HepG2 (cell line): ENCODE measurements at regions not wholly inside any gene's neighbourhood (a gene's known extent, or its start where the extent isn't known, plus 50 kb on each side); places are given as distances from the start of the nearest gene placed in this dataset.

Experiments
- ATAC-seq: fragments of 200-7000 bp; cut with Tn5 transposase; 3 replicates; pipeline ENCODE4 v1.9.1; 2020; ENCODE audit warnings: mild to moderate bottlenecking, moderate library complexity
- BruUV-seq: library from RNA; stranded (reverse); fragments of 400-500 nt; replicated peaks from 2 replicates; lab custom pipeline; 2021; lab: Mats Ljungman, UMichigan
- CTCF ChIA-PET: fragments of 300-600 bp; formaldehyde crosslinking; extraction: SDS; loops from one replicate; lab custom pipeline; 2021; ENCODE audit warnings: low total read pairs, inconsistent platforms, low intra/inter-chr PET ratio; lab: Yijun Ruan, JAX
- POLR2A ChIA-PET: fragments of 350-600 bp; sonication (Branson Sonifier 250); formaldehyde crosslinking; loops from one replicate; lab custom pipeline; 2020; ENCODE audit warnings: antibody characterized with exemption, inconsistent platforms; lab: Yijun Ruan, JAX
- DNase-seq: peaks from one replicate; pipeline ENCODE4 v3.0.0-alpha.2; 2015; ENCODE audit warnings: low spot score
- FAIRE-seq: peaks from 3 replicates; lab custom pipeline; 2011; peaks lifted over from hg19 to GRCh38; lab: Jason Lieb, UNC
- H2AFZ ChIP-seq: one replicate; pipeline ENCODE4 v1.6.1; 2011; ENCODE audit warnings: low read length, inconsistent platforms
- H3K27ac ChIP-seq: fragments of 300-600 bp; 3 replicates; pipeline ENCODE4 v1.8.0; 2011; ENCODE audit warnings: mixed run types, mild to moderate bottlenecking, mixed read lengths, low read length, inconsistent platforms; ENCODE audit not compliant: insufficient read depth; ENCODE audit errors: extremely low read length
- H3K27me3 ChIP-seq, 2 experiments: fragments of 200-600 bp in 1 of 2; 2 replicates in 1 of 2; 3 replicates in 1 of 2; pipeline versions ENCODE4 v1.6.0 to v1.8.0; 2011; ENCODE audit warnings: low read length in 2 of 2, mild to moderate bottlenecking in 2 of 2, moderate library complexity in 2 of 2, inconsistent platforms in 1 of 2; ENCODE audit not compliant: insufficient read depth in 2 of 2, control insufficient read depth in 1 of 2
- H3K36me3 ChIP-seq, 2 experiments: fragments of 200-600 bp in 1 of 2; replicated peaks in 1 of 2; 2 replicates in 1 of 2; 3 replicates in 1 of 2; pipeline versions ENCODE4 v1.5.1 to v1.8.0; 2011; ENCODE audit warnings: low read length in 2 of 2, inconsistent platforms in 1 of 2; ENCODE audit not compliant: insufficient read depth in 2 of 2, control insufficient read depth in 1 of 2
- H3K4me1 ChIP-seq: 2 replicates; pipeline ENCODE4 v1.5.1; 2012; ENCODE audit warnings: low read length, inconsistent platforms; ENCODE audit not compliant: insufficient read depth
- H3K4me2 ChIP-seq: 2 replicates; pipeline ENCODE4 v1.6.0; 2011; ENCODE audit warnings: low read depth, low read length, inconsistent platforms
- H3K4me3 ChIP-seq, 3 experiments: fragments of 200-600 bp in 1 of 3; sonication (generic), shearing (Covaris generic) in 1 of 3; replicated peaks in 1 of 3; 2 replicates each; pipeline ENCODE4 v1.5.1; 2011 to 2016; ENCODE audit warnings: low read length in 3 of 3, inconsistent platforms in 2 of 3, low read depth in 2 of 3, mild to moderate bottlenecking in 2 of 3, control low read depth in 1 of 3, mixed read lengths in 1 of 3; ENCODE audit not compliant: insufficient read depth in 1 of 3
- H3K79me2 ChIP-seq: one replicate; pipeline ENCODE4 v1.6.1; 2011; ENCODE audit warnings: low read length, inconsistent platforms; ENCODE audit not compliant: insufficient read depth
- H3K9ac ChIP-seq: 2 replicates; pipeline ENCODE4 v1.6.0; 2011; ENCODE audit warnings: mild to moderate bottlenecking, low read depth, low read length, inconsistent platforms; ENCODE audit not compliant: insufficient read depth
- H3K9me3 ChIP-seq: 2 replicates; pipeline ENCODE4 v1.5.1; 2012; ENCODE audit warnings: mild to moderate bottlenecking, low read length
- H4K20me1 ChIP-seq: 2 replicates; pipeline ENCODE4 v1.6.0; 2011; ENCODE audit warnings: inconsistent platforms, mild to moderate bottlenecking, low read length, moderate library complexity; ENCODE audit not compliant: insufficient read depth
- ESRRA ChIP-seq: sonication (generic); formaldehyde crosslinking; IDR thresholded peaks from 2 replicates; pipeline ENCODE4 v1.5.1; 2020; ENCODE audit warnings: mild to moderate bottlenecking, low read depth, missing genetic modification reagents
- NCOA1 ChIP-seq: sonication (generic); formaldehyde crosslinking; IDR thresholded peaks from 2 replicates; pipeline ENCODE4 v1.9.0; 2021; ENCODE audit warnings: missing genetic modification reagents
- NFIC ChIP-seq: IDR thresholded peaks from 2 replicates; pipeline ENCODE4 v1.6.1; 2012; ENCODE audit warnings: mild to moderate bottlenecking, low read length, inconsistent platforms
- SMC3 ChIP-seq: IDR thresholded peaks from 2 replicates; pipeline ENCODE4 v1.6.1; 2011; ENCODE audit warnings: low read length, improper control_type of control experiment
- TBP ChIP-seq: sonication (generic); formaldehyde crosslinking; IDR thresholded peaks from 2 replicates; pipeline ENCODE4 v1.5.0; 2020; ENCODE audit warnings: missing genetic modification reagents
- THAP11 ChIP-seq: IDR thresholded peaks from 2 replicates; pipeline ENCODE4 v1.6.1; 2016; ENCODE audit warnings: missing biosample characterization, missing genetic modification reagents
- ZFP82 ChIP-seq: sonication (generic); formaldehyde crosslinking; IDR thresholded peaks from 2 replicates; pipeline ENCODE4 v1.5.1; 2020; ENCODE audit warnings: mild to moderate bottlenecking, missing genetic modification reagents, borderline replicate concordance
- ZKSCAN1 ChIP-seq: fragments of 150-350 bp; IDR thresholded peaks from 2 replicates; pipeline ENCODE4 v1.6.1; 2014; ENCODE audit warnings: low read length
- ZNF136 ChIP-seq: sonication (generic); formaldehyde crosslinking; IDR thresholded peaks from 2 replicates; pipeline ENCODE4 v1.8.1; 2022; ENCODE audit warnings: low read depth, mild to moderate bottlenecking, moderate library complexity, missing genetic modification reagents
- ZNF431 ChIP-seq: sonication (generic); formaldehyde crosslinking; IDR thresholded peaks from 2 replicates; pipeline ENCODE4 v1.9.0; 2022; ENCODE audit warnings: missing genetic modification reagents, low read depth, mild to moderate bottlenecking, borderline replicate concordance
- ZNF441 ChIP-seq: sonication (generic); formaldehyde crosslinking; IDR thresholded peaks from 2 replicates; pipeline ENCODE4 v1.7.0; 2021; ENCODE audit warnings: missing genetic modification reagents, borderline replicate concordance
- ZNF510 ChIP-seq: sonication (generic); formaldehyde crosslinking; IDR thresholded peaks from 2 replicates; pipeline ENCODE4 v1.4.0; 2020; ENCODE audit warnings: low read depth, mild to moderate bottlenecking, missing genetic modification reagents
- ZNF773 ChIP-seq: sonication (generic); formaldehyde crosslinking; IDR thresholded peaks from 2 replicates; pipeline ENCODE4 v1.4.0; 2020; ENCODE audit warnings: missing genetic modification reagents, borderline replicate concordance
- WGBS: methylation state at CpG from one replicate; pipeline ENCODE4 v1.1.6; 2017; ENCODE audit warnings: low lambda C conversion rate; 5-methylcytosine and 5-hydroxymethylcytosine counted together
- in situ Hi-C: cut with HindIII; loops from 2 replicates; pipeline ENCODE4 v1.10.0; 2017; ENCODE audit warnings: low pct_unique_long_range_greater_than_20kb; ENCODE audit not compliant: extremely low pct_ligation_motif_present
- intact Hi-C: fragments of 100-400 bp; cut with micrococcal nuclease; formaldehyde crosslinking; loops from one replicate; pipeline ENCODE4 v1.10.0; 2022; ENCODE audit not compliant: unreplicated experiment
- TF ChIP-seq, protein P1 (sequence below): fragments of 450-650 bp; IDR thresholded peaks from 2 replicates; pipeline ENCODE4 v1.6.1; 2016

GRCh38 chr10:35852721-35853120 lies 210.6 kb upstream of the FZD8 start:
- in situ Hi-C loops = no loop called here
- POLR2A ChIA-PET = no interaction called here
- H4K20me1 ChIP-seq = no peaks in the 10 kb centered on the region
- no peaks in the 10 kb centered on the region for H3K36me3 ChIP-seq
- no peak overlapping the region for H3K9ac ChIP-seq
- TF ChIP-seq THAP11 = no peak
- no peak for TF ChIP-seq ZNF441 (CRISPR knock-in tag)
- TF ChIP-seq TBP = no peak
- no peak for TF ChIP-seq NFIC
- TF ChIP-seq ESRRA = no peak
- no peak for TF ChIP-seq SMC3
- TF ChIP-seq NCOA1 = no peak
- TF ChIP-seq ZFP82 (CRISPR knock-in tag) = no peak
- TF ChIP-seq, protein P1, sequence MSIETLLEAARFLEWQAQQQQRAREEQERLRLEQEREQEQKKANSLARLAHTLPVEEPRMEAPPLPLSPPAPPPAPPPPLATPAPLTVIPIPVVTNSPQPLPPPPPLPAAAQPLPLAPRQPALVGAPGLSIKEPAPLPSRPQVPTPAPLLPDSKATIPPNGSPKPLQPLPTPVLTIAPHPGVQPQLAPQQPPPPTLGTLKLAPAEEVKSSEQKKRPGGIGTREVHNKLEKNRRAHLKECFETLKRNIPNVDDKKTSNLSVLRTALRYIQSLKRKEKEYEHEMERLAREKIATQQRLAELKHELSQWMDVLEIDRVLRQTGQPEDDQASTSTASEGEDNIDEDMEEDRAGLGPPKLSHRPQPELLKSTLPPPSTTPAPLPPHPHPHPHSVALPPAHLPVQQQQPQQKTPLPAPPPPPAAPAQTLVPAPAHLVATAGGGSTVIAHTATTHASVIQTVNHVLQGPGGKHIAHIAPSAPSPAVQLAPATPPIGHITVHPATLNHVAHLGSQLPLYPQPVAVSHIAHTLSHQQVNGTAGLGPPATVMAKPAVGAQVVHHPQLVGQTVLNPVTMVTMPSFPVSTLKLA = no peak
- TF ChIP-seq ZNF773 (CRISPR knock-in tag) = no peak
- TF ChIP-seq ZNF136 (CRISPR knock-in tag) = no peak
- TF ChIP-seq ZKSCAN1 = no peak
- TF ChIP-seq ZNF510 (CRISPR knock-in tag) = no peak
- TF ChIP-seq ZNF431 = no peak
- intact Hi-C loops = no loop called here
- H3K27ac ChIP-seq = no peak overlapping the region
- no peaks in the 10 kb centered on the region for H3K79me2 ChIP-seq
- H3K4me3 ChIP-seq = no peak overlapping the region
- FAIRE-seq (no peak), DNase-seq (no peak), ATAC-seq (no peak)
- H3K4me2 ChIP-seq = no peak overlapping the region
- H2AFZ ChIP-seq = no peak overlapping the region
- CTCF ChIA-PET = no interaction called here
- 6% methylated on average over 2 of the region's 2 CpGs for WGBS
- BruUV-seq = no TSS peak
- no peaks in the 10 kb centered on the region for H3K4me1 ChIP-seq
- H3K9me3 ChIP-seq = no peaks in the 10 kb centered on the region
- no peaks in the 10 kb centered on the region for H3K27me3 ChIP-seq
